HCT116 (cell line): ENCODE measurements at regions not wholly inside any gene's neighbourhood (a gene's known extent, or its start where the extent isn't known, plus 50 kb on each side); places are given as distances from the start of the nearest gene placed in this dataset.

Source experiments
- ATAC-seq: fragments of 200-7000 bp; cut with Tn5 transposase; 2 replicates; pipeline ENCODE4 v1.9.1; 2020; ENCODE audit warnings: mild to moderate bottlenecking, moderate library complexity
- BruUV-seq: library from RNA; stranded (reverse); fragments of 400-500 nt; replicated peaks from 2 replicates; lab custom pipeline; 2021; lab: Mats Ljungman, UMichigan
- CTCF ChIA-PET: fragments of 300-600 bp; sonication (Branson Sonifier 250); formaldehyde crosslinking; loops from one replicate; lab custom pipeline; 2021; ENCODE audit warnings: antibody characterized with exemption; lab: Charles Lee
- POLR2A ChIA-PET: fragments of 300-600, 350-600 bp; sonication (Branson Sonifier 250); formaldehyde crosslinking; loops from one replicate; lab custom pipeline; 2021; ENCODE audit warnings: antibody characterized with exemption; lab: Charles Lee
- RAD21 ChIA-PET, 2 experiments: fragments of 300-600 bp; sonication (Branson Sonifier 250); formaldehyde crosslinking; loops; one replicate each; lab custom pipeline; 2023; ENCODE audit warnings: low total read pairs in 2 of 2; ENCODE audit not compliant: uncharacterized antibody in 2 of 2, unreplicated experiment in 2 of 2, low non-redundant PET in 1 of 2; lab: Charles Lee
- DNase-seq: peaks from one replicate; pipeline ENCODE4 v3.0.0-alpha.2; 2010; ENCODE audit warnings: low read depth, low spot score
- H2AFZ ChIP-seq: fragments of 200-600 bp; shearing (Covaris generic), sonication (generic); 2 replicates; pipeline ENCODE4 v1.6.1; 2017; ENCODE audit warnings: low read depth, mixed run types, mixed read lengths, antibody characterized with exemption, low read length; ENCODE audit not compliant: poor library complexity, severe bottlenecking
- H3K27ac ChIP-seq: 2 replicates; pipeline ENCODE4 v1.5.1; 2012; ENCODE audit warnings: low read depth, low read length
- H3K27me3 ChIP-seq: fragments of 200-600 bp; sonication (generic); 2 replicates; pipeline ENCODE4 v1.6.1; 2016; ENCODE audit warnings: mixed run types, low read length, mixed read lengths; ENCODE audit not compliant: insufficient read depth
- H3K36me3 ChIP-seq, 2 experiments: fragments of 200-500 bp in 1 of 2; fragments of 200-600 bp in 1 of 2; sonication (Bioruptor generic) in 1 of 2; sonication (generic) in 1 of 2; 2 replicates each; pipeline versions ENCODE4 v1.5.1 to v1.6.1; 2014 to 2016; ENCODE audit warnings: low read length in 2 of 2, inconsistent platforms in 1 of 2, mixed read lengths in 1 of 2, mixed run types in 1 of 2; ENCODE audit not compliant: insufficient read depth in 2 of 2, control insufficient read depth in 1 of 2
- H3K4me1 ChIP-seq, 2 experiments: fragments of 200-600 bp in 1 of 2; sonication (generic) in 1 of 2; 2 replicates each; pipeline versions ENCODE4 v1.5.1 to v1.6.1; 2012 to 2017; ENCODE audit warnings: low read length in 2 of 2, inconsistent platforms in 1 of 2, mild to moderate bottlenecking in 1 of 2, mixed read lengths in 1 of 2, mixed run types in 1 of 2, moderate library complexity in 1 of 2; ENCODE audit not compliant: insufficient read depth in 2 of 2, control insufficient read depth in 1 of 2
- H3K4me2 ChIP-seq: fragments of 200-600 bp; sonication (generic); 2 replicates; pipeline ENCODE4 v1.6.1; 2017; ENCODE audit warnings: mixed run types, low read length, mixed read lengths
- H3K4me3 ChIP-seq, 2 experiments: fragments of 200-600 bp in 1 of 2; sonication (generic) in 1 of 2; replicated peaks in 1 of 2; 2 replicates each; pipeline ENCODE4 v1.5.1; 2011 to 2016; ENCODE audit warnings: low read length in 2 of 2, control low read depth in 1 of 2, low read depth in 1 of 2, mild to moderate bottlenecking in 1 of 2, mixed read lengths in 1 of 2, mixed run types in 1 of 2
- H3K79me2 ChIP-seq: fragments of 200-600 bp; sonication (generic); 2 replicates; pipeline ENCODE4 v1.6.1; 2017; ENCODE audit warnings: mild to moderate bottlenecking, mixed run types, low read length, moderate library complexity, mixed read lengths; ENCODE audit not compliant: insufficient read depth
- H3K9ac ChIP-seq: fragments of 200-600 bp; sonication (generic); 2 replicates; pipeline ENCODE4 v1.6.1; 2016; ENCODE audit warnings: low read length, mixed read lengths
- H3K9me2 ChIP-seq: fragments of 200-600 bp; sonication (generic), shearing (Covaris generic); 2 replicates; pipeline ENCODE4 v1.6.1; 2017; ENCODE audit warnings: mixed run types, mild to moderate bottlenecking, moderate library complexity; ENCODE audit not compliant: insufficient read depth
- H3K9me3 ChIP-seq, 2 experiments: fragments of 200-500 bp in 1 of 2; fragments of 200-600 bp in 1 of 2; sonication (Bioruptor generic) in 1 of 2; sonication (generic) in 1 of 2; 2 replicates each; pipeline ENCODE4 v1.6.1; 2014 to 2017; ENCODE audit warnings: low read length in 2 of 2, mixed read lengths in 2 of 2, inconsistent platforms in 1 of 2, low read depth in 1 of 2, mild to moderate bottlenecking in 1 of 2, mixed run types in 1 of 2, moderate library complexity in 1 of 2; ENCODE audit not compliant: control insufficient read depth in 1 of 2, insufficient read depth in 1 of 2
- H4K20me1 ChIP-seq: fragments of 200-600 bp; sonication (generic), shearing (Covaris generic); 2 replicates; pipeline ENCODE4 v1.6.1; 2017; ENCODE audit warnings: mixed run types, mild to moderate bottlenecking, moderate library complexity; ENCODE audit not compliant: insufficient read depth
- CBX3 ChIP-seq: IDR thresholded peaks from 2 replicates; pipeline ENCODE4 v1.6.1; 2012; ENCODE audit warnings: low read depth
- CEBPB ChIP-seq: IDR thresholded peaks from 2 replicates; pipeline ENCODE4 v1.6.1; 2012; ENCODE audit warnings: low read depth
- CTCF ChIP-seq, 3 experiments: fragments of 200-600 bp in 1 of 3; sonication (generic) in 1 of 3; IDR thresholded peaks in 2 of 3; conservative IDR thresholded peaks in 1 of 3; 2 replicates each; pipeline ENCODE4 v1.5.1; 2012 to 2017; ENCODE audit warnings: low read depth in 2 of 3, low read length in 2 of 3, antibody characterized with exemption in 1 of 3, borderline replicate concordance in 1 of 3, control low read depth in 1 of 3, mild to moderate bottlenecking in 1 of 3, mixed read lengths in 1 of 3, mixed run types in 1 of 3, moderate library complexity in 1 of 3; ENCODE audit not compliant: insufficient read depth in 1 of 3
- EGR1 ChIP-seq: IDR thresholded peaks from 2 replicates; pipeline ENCODE4 v1.6.1; 2012; ENCODE audit warnings: low read depth
- ELF1 ChIP-seq: IDR thresholded peaks from 2 replicates; pipeline ENCODE4 v1.6.1; 2012; ENCODE audit warnings: low read depth, borderline replicate concordance
- EZH2 ChIP-seq: fragments of 200-600 bp; sonication (generic); IDR thresholded peaks from 2 replicates; pipeline ENCODE4 v1.6.1; 2017; ENCODE audit warnings: antibody characterized with exemption, mixed run types
- EZH2phosphoT487 ChIP-seq: fragments of 200-600 bp; IDR thresholded peaks from 2 replicates; pipeline ENCODE4 v1.6.1; 2018; ENCODE audit warnings: antibody characterized with exemption, borderline replicate concordance
- FOSL1 ChIP-seq: IDR thresholded peaks from 2 replicates; pipeline ENCODE4 v1.6.1; 2012; ENCODE audit warnings: low read depth
- JUND ChIP-seq: IDR thresholded peaks from 2 replicates; pipeline ENCODE4 v1.6.1; 2012
- MAX ChIP-seq: IDR thresholded peaks from 2 replicates; pipeline ENCODE4 v1.6.1; 2012
- RAD21 ChIP-seq: IDR thresholded peaks from 2 replicates; pipeline ENCODE4 v1.6.1; 2012; ENCODE audit warnings: low read depth, mild to moderate bottlenecking
- SIN3A ChIP-seq: IDR thresholded peaks from 2 replicates; pipeline ENCODE4 v1.6.1; 2012; ENCODE audit warnings: low read depth
- SP1 ChIP-seq: IDR thresholded peaks from 2 replicates; pipeline ENCODE4 v1.6.1; 2012; ENCODE audit warnings: low read depth
- ZBTB33 ChIP-seq: IDR thresholded peaks from 2 replicates; pipeline ENCODE4 v1.6.1; 2011; ENCODE audit warnings: mild to moderate bottlenecking, low read length, moderate library complexity; ENCODE audit not compliant: insufficient replicate concordance; ENCODE audit errors: extremely low read depth
- ZFX ChIP-seq: fragments of 450-650 bp; IDR thresholded peaks from 2 replicates; pipeline ENCODE4 v1.6.1; 2017
- intact Hi-C: fragments of 100-400 bp; cut with micrococcal nuclease; formaldehyde crosslinking; loops from 2 replicates; pipeline ENCODE4 v1.10.0; 2022

GRCh38 chr11:130700092-130700491 is 216.2 kb downstream of the SNX19 start:
- no peak overlapping the region for H3K4me2 ChIP-seq

GRCh38 chr11:130703489-130704190 is 212.6 kb downstream of the SNX19 start:
- no peak for DNase-seq
- H4K20me1 ChIP-seq = no peaks in the 10 kb centered on the region
- H3K4me2 ChIP-seq = no peak overlapping the region
- no peaks in the 10 kb centered on the region for H3K36me3 ChIP-seq
- H3K4me1 ChIP-seq = no peaks in the 10 kb centered on the region
- ChIA-PET POLR2A (no interaction called here), CTCF (no interaction called here), RAD21 (no interaction called here)
- H3K9ac ChIP-seq = no peak overlapping the region
- no TSS peak for BruUV-seq
- no peak overlapping the region for H3K27ac ChIP-seq
- H3K4me3 ChIP-seq = no peak overlapping the region
- peaks cover 7% of the 10 kb centered on the region for H3K27me3 ChIP-seq
- no peak for ATAC-seq
- H3K79me2 ChIP-seq = no peaks in the 10 kb centered on the region
- H2AFZ ChIP-seq = no peak overlapping the region
- no peaks in the 10 kb centered on the region for H3K9me2 ChIP-seq
- no peaks in the 10 kb centered on the region for H3K9me3 ChIP-seq
- intact Hi-C loops = no loop called here
- TF ChIP-seq CEBPB = no peak
- TF ChIP-seq ELF1 = no peak
- TF ChIP-seq EGR1 = no peak
- TF ChIP-seq ZBTB33 = no peak
- no peak for TF ChIP-seq SP1
- TF ChIP-seq MAX = no peak
- no peak for TF ChIP-seq RAD21
- TF ChIP-seq JUND = no peak
- no peak for TF ChIP-seq CBX3
- TF ChIP-seq FOSL1 = no peak
- TF ChIP-seq CTCF (IDR thresholded peaks at IDR 0.05 in 2 of 3, conservative IDR thresholded peaks at IDR 0.05 in 1 of 3; ENCODE audit: borderline replicate concordance in 1 of 3, insufficient read depth in 1 of 3, low read depth in 2 of 3, low read length in 2 of 3) = no peak

More at GRCh38 chr11:130700092-130700491, 216.2 kb downstream of the SNX19 start:
- ChIA-PET RAD21 (no interaction called here), POLR2A (no interaction called here), CTCF (no interaction called here)
- H3K9me3 ChIP-seq = no peaks in the 10 kb centered on the region
- ATAC-seq (no peak), DNase-seq (no peak)
- TF ChIP-seq FOSL1 (no peak), ZFX (no peak), SIN3A (no peak), CEBPB (no peak), EGR1 (no peak), EZH2 (no peak), CBX3 (no peak), EZH2phosphoT487 (no peak)
- no peaks in the 10 kb centered on the region for H3K9me2 ChIP-seq
- H3K27ac ChIP-seq = no peak overlapping the region
- no peaks in the 10 kb centered on the region for H3K4me1 ChIP-seq
- no peak overlapping the region for H3K9ac ChIP-seq
- H3K79me2 ChIP-seq = no peaks in the 10 kb centered on the region
- intact Hi-C loops = no loop called here
- no peaks in the 10 kb centered on the region for H3K36me3 ChIP-seq
- no peak overlapping the region for H2AFZ ChIP-seq
- H3K4me3 ChIP-seq = no peak overlapping the region
- peaks cover 5% of the 10 kb centered on the region for H3K27me3 ChIP-seq
- no TSS peak for BruUV-seq
- no peaks in the 10 kb centered on the region for H4K20me1 ChIP-seq
